ENCODE measurements at regions not wholly inside any gene's neighbourhood (a gene's known extent, or its start where the extent isn't known, plus 50 kb on each side); places are given as distances from the start of the nearest gene placed in this dataset.
A peak's percentile ranks its signal among the peaks of the same experiment; 100 is the strongest.

DNA sequence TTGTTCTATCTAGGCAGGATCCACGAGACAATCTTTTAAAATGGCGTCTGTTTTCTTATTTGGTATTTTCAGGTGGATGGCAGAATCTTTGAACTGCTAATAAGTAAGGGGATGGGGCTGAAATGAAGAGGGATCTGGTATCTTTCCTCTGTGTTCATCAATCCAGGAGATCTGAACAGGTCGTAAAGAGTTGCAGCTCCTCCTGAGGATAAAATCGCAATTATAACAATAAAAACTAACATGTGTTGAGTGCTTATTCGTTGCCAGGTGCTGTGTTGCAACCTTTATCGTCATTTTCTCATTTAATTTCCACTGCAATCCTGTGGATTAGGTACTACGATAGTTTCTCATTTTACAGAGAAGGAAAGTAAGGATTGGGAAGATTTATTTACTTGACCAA is 134.6 kb upstream of the DPYD start:
- no peak for DNase-seq

DNA sequence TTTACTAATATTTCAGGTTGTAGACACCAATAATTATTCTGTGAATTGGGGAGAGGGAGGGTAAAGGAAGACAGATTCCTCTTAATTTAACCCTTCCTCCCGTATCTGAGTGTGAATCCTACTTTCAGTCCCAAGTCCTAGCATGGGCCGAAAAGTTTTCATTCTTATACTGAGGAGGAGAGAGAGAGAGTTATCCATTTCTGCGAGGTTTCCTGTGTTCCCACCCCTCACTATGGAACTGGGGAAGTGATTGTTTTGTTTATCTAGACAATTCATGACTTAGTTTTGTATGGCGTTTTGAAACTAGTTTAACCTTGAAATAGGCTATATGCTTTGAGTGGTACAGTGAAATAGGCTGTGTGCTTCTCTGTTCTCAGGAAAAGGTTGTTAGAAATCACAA is 134.0 kb upstream of the DPYD start:
- no peak for DNase-seq

GRCh38 chr1:98054367-98054701 is 133.5 kb upstream of the DPYD start:
- no peak for DNase-seq

DNA sequence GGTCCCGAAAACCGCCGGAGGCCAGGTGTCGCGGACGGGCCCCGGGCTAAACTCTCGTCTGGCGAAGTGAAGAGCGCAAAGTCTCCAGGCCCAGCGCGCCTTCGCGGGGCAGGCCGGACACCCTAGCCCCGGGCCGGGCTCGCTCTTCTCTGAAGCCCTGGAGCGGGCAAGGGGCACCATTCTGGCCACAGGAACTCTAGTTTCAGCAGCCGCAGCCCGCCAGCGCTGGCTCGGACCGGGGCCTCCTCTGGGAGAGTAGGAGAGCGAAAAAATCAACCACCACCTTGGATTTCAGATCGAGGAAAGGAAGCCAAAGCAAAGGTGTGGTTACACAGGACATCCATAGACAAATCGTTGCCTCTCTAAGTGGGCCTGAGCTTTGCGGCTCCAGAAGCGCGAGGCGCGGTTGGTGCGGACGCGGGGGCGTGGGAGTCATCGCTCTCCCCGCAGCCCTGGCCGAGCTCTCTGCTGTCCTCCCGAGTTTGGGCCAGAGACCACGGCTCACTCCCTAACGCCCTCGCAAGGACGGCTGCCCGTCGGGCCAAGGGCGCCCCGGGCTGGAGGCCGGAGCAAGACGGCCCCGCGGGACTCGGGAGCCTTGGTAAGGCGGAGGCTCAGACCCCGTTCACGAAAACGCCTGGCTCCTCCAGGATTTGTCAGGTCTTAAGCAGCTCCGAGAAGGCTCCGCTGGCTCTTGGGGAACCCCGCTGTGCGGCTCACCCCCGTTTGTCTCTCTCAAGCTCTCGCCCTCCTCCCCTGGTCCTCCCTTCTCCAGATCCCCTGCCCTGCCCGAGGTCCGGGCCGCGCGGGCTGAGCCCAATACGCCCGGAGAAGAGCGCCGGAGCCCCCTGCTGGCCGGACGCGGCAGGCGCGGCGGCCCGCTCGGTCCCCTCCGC is 132.9 kb upstream of the DPYD start:
- DNase-seq, result peak; percentile 91

DNA sequence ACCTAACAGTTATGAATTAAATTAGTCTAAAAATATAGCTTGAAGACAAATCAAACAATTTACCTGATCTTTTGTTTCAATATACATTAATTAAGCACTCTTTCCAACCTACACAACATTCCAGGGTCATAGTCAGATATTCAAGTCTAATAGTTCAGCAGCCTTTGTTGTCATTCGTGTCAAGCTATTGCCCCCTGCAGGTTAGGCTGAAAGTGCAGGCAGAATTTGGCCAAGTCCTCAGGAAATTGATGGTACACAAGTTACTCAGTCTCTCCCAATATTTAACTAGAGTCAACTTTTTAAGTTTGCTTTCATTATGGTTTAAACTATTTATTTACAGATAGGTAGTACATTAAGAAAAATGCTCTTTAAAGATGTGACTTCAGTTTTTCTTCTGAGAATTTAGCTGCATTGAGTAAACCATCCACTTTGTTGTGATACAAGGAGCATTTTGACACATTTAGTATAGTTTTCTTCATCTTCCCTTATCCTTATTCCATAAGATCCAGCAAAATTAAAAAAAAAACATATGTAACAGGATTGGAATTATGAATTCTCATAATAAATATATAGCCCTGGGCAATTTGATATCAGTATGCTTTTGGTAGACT is 130.3 kb upstream of the DPYD start:
- peak; percentile 90 for DNase-seq

GRCh38 chr1:98049370-98050135 is 128.7 kb upstream of the DPYD start:
- peak; percentile 81 for DNase-seq

GRCh38 chr1:98048751-98049325 is 128.0 kb upstream of the DPYD start:
- peak; percentile 53 for DNase-seq

DNA sequence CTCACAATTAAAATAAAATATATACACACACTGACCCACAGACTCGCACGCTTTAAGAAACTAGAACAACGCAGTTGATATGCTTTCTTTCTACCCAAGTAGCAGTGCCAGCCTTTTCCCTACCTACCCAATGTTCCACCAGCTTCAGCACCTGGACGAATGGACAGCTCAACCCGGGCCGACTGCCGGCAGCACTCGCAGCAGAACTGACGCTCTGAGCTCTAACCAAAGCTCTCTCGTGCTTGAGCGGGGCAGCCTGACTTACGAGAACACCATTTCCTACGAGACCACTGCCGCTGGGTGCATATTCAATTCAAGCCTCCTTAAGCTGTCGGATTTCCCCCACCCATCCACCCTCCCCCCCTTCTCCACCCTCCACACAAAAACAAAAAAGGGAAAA is 127.4 kb upstream of the DPYD start:
- DNase-seq, result peak; percentile 89

DNA sequence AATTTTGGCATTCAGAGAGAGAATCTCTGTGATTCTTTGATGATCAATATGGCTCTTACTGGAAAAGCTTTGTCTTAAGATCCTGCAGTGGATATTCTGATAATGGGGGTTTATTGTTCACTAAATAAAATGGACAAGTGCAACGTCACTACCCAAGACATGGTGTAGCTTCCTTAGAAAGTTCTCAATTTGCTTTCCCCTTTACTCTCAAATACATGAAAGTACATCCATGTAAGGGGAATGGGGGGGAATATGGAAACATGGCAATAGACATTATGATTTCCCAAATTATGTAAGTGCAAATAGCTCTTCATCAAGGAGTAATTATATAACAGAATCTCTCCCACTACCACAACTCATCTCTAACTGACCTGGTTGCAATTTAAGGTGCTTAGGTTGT is 126.3 kb upstream of the DPYD start:
- DNase-seq, result no peak

- DNase-seq, result peak; percentile 81
These were observed 125.2 kb upstream of the DPYD start for GRCh38 chr1:98045767-98046641.

- DNase-seq, result peak; percentile 64
These were observed 124.5 kb upstream of the DPYD start for GRCh38 chr1:98045211-98045766.

DNA sequence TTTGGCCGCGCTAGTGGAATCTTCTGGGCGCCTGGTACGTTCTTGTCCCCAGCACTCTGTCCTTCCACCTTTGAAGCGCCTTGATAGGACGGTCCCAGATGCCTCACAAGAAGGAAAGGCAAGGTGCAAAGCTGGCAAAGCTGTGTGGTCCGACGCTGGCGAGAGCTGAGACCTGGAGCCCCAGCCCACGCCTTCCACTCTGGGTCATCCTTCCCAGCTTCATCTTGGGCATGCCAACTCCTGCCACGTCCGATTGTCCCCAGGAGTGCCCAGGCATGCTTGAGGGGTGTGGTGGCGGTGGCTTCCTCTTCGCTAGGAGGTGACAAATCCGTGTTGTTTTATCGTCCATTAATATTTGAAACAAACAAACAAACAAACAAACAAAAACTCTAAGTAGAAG is 123.9 kb upstream of the DPYD start:
- no peak for DNase-seq

- DNase-seq, result no peak
These were observed 123.3 kb upstream of the DPYD start for GRCh38 chr1:98044071-98044697.

DNA sequence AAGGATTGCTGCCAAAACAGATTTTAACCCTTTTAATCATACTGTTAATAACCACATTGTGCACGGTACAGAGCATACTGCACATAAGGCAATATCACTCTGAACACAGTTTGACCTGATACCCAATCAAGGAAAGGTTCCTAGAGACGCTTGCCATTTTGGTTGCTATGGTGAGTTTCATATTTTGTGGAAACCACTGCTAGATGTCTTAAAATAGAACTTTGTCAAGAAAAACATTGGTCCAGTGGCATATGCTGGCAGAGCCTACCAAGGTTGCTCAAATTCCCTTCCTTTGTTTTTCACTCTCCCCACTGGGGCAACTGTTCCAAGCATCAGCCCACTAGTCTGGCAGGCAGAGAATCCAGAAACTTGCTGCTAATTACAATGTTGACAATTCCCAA is 114.8 kb upstream of the DPYD start:
- DNase-seq, result no peak

DNA sequence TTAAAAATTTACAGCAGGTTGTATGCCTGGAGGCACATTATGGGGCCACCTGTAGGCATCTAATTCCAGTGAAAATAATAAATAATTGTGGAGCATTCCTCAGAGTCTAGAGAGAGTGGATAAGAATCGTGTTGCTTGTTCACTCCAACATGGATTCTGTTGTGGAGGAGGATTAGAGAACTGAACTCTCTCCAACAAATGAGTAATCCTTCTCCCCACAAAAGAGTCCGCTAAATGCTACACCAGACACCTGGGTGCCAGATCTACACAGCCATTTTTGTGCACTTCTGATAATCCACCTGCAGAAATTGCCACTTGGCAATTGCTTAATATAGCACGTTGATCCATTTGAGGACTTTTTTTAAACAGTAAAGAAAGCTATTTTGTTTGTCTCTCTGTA is 113.7 kb upstream of the DPYD start:
- DNase-seq, result no peak

DNA sequence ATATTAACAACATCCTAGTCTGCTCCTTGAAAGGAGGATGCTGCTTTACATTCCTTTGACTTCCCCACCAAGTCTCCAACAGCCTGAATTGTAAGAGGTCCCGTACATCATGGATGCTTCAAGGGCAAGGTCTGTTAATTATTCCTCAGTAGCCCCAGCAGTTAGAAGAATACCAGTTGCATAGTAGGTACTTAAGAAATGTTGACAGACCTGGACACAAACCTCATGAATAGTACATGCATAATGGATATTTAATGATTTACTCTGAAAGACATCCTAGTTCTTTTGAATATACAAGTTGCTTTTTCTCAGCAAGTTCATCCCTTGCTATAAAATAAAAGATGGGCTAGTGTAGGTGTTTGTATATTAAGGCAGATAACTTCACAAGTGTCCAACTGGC is 112.1 kb upstream of the DPYD start:
- no peak for DNase-seq

- no peak for DNase-seq
These were observed 110.1 kb upstream of the DPYD start for GRCh38 chr1:98030976-98031375.

GRCh38 chr1:98030483-98030882 is 109.6 kb upstream of the DPYD start:
- DNase-seq, result no peak

- DNase-seq, result no peak
These were observed 108.0 kb upstream of the DPYD start for GRCh38 chr1:98028800-98029199.

DNA sequence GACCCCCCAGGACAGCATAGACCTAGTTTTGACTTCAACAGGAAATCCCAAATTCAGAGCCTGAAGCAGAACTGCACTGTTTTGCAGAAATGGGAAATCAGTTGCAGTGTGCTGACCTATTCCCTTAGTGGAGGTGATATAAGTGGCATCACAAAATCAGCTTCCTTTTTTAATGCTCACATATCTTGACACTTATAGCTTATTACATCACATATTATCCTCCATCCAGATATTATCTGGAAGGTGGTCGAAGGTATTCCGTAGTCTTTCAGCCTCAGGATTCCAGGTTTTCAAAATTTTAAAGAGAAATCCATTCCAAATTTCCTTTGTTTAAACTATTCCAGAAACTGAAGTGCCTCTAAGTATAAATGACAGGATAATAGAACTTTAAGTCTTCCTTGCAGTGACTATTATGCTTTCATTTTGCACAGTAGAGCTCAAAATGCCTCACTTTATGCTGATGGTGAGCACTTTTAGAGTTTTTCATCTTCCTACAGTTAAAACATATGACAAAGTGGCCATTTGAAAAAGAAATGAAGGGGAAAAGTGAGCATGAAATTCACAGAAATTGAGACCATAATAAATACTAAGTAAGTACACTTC is 106.4 kb upstream of the DPYD start:
- DNase-seq, result no peak

GRCh38 chr1:98025858-98026257 is 105.0 kb upstream of the DPYD start:
- DNase-seq, result no peak

All from DMS53 (cell line).